HG03432 (cell line): ENCODE measurements at regions not wholly inside any gene's neighbourhood (a gene's known extent, or its start where the extent isn't known, plus 50 kb on each side); places are given as distances from the start of the nearest gene placed in this dataset.

Source experiments
- ATAC-seq: cut with Tn5 transposase; IDR thresholded peaks from one replicate; pipeline ENCODE4 v1.9.1; 2021; ENCODE audit warnings: mild to moderate bottlenecking, moderate library complexity; ENCODE audit not compliant: unreplicated experiment

DNA sequence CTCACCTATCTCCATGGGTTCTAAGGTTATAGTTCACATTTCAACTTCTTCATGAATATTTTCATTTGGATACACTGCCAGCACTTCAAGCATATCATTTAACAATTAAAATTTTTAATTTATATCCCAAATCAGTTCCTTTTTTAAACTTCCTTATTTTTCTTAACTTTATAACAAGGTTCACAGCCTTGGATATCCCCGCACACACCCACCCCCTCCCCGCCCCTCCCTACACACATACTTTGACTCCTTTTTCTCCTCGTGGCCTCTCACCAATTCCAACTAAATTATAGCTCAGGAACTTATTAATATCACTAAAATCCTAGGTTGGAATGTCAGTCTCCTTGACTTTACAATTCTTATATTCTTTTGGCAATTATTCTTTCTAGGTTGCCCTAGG is 163.6 kb upstream of the SETBP1 start:
- no peak for ATAC-seq

DNA sequence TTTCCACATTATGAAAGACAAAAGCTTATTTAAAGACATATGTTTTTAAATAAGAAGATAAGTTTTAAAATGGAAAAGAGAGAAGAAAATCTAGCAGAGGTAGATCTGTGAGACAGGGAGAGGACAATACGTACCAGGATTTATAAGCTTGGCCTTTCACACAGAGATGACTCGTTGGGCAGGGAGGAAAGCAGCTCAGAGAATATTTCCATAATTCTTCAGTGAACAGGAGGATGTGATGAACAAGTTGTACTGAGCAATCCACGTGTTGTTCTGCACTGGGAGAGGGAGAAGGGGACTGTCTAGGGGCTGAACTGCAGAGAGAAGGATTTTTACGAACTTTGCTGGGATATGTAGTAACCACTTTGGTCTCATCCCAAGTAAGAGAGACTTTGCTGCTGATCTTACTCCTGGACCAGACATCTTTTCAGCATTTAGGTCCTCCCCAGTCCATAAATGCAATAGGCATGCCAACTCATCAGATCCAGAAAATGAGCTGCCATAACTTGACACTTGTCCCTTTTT is 162.5 kb upstream of the SETBP1 start:
- no peak for ATAC-seq

GRCh38 chr18:44518666-44519065 is 162.0 kb upstream of the SETBP1 start:
- no peak for ATAC-seq

DNA sequence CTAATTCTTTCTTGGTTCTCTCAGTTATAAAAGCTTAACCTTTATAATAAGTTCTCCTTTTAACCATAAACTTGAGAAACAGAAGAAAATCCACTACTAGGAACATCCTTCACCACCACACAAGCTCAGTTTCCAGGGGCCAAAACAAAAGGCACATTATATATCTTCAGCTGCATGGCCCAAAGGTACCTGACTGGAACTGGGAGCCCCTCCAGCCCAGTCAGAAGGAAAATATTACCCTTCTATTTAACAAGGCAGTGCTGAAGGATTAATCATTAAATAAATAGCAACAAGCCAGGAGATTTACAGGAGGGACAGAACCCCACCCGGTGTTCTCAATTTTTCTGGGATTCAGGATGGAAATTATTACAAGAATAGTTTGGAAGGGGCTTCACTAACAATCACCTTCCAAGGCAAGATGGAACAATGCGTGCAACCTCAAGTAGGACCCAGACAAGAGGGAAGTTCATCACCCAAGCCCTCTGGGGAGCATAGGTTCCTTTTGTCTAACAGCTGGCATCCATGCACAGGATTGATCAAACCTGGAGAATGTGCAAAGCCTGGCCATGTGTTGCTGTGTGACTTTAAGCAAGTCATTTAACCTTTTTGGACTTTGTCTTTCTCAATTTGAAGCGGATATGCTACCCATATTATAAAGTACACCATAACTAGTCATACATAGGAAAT is 159.6 kb upstream of the SETBP1 start:
- ATAC-seq: no peak

GRCh38 chr18:44521668-44522022 is 159.0 kb upstream of the SETBP1 start:
- no peak for ATAC-seq

GRCh38 chr18:44526705-44527415 is 153.8 kb upstream of the SETBP1 start:
- no peak for ATAC-seq

- ATAC-seq: no peak
Measured at GRCh38 chr18:44533071-44533470, 147.6 kb upstream of the SETBP1 start.

DNA sequence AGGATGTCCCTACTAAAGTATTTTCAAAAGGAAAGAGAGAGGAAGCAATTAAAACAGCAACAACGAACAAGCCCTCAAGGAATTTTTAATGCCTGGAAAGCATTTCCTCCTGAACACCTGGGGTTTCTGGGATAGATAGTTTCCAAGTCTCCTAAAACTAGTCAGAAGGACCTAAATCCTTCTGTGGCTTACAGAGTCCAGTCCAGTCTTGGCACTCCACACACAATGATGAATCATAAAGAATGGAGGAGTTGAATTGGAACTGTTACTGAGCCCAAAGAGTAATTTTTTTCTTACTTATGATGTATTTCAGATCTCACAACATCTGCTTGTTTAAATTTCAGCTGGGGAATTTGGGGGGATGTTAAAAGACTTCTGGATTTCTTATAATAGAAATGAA is 144.6 kb upstream of the SETBP1 start:
- ATAC-seq: no peak

GRCh38 chr18:44536619-44537018 is 144.1 kb upstream of the SETBP1 start:
- ATAC-seq: no peak

GRCh38 chr18:44537526-44537925 is 143.2 kb upstream of the SETBP1 start:
- ATAC-seq: no peak

GRCh38 chr18:44539926-44540325 is 140.8 kb upstream of the SETBP1 start:
- no peak for ATAC-seq

DNA sequence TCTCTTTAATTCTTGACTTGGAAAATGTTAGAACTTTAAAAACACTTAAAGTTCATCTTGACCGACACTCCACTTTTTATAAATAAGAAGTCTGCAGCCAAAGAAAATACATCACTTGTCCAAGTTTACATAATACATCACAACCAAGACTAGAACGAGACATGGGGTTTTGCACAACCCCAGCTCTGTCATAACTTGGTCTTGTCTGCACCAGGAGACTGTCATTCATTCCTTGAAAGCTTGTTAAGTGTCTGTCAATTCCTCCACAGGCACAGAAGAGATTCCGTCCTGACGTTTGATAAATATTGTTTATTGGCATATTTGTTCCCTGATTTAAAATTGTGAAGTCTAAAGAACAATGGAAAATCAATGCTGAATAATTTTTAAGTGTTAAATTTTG is 139.5 kb upstream of the SETBP1 start:
- ATAC-seq: no peak

GRCh38 chr18:44541781-44542180 is 138.9 kb upstream of the SETBP1 start:
- ATAC-seq: no peak

- ATAC-seq: no peak
Measured at GRCh38 chr18:44543387-44543786, 137.3 kb upstream of the SETBP1 start.

- ATAC-seq: no peak
Measured at GRCh38 chr18:44545359-44545985, 135.2 kb upstream of the SETBP1 start.

GRCh38 chr18:44546954-44547353 is 133.7 kb upstream of the SETBP1 start:
- no peak for ATAC-seq

DNA sequence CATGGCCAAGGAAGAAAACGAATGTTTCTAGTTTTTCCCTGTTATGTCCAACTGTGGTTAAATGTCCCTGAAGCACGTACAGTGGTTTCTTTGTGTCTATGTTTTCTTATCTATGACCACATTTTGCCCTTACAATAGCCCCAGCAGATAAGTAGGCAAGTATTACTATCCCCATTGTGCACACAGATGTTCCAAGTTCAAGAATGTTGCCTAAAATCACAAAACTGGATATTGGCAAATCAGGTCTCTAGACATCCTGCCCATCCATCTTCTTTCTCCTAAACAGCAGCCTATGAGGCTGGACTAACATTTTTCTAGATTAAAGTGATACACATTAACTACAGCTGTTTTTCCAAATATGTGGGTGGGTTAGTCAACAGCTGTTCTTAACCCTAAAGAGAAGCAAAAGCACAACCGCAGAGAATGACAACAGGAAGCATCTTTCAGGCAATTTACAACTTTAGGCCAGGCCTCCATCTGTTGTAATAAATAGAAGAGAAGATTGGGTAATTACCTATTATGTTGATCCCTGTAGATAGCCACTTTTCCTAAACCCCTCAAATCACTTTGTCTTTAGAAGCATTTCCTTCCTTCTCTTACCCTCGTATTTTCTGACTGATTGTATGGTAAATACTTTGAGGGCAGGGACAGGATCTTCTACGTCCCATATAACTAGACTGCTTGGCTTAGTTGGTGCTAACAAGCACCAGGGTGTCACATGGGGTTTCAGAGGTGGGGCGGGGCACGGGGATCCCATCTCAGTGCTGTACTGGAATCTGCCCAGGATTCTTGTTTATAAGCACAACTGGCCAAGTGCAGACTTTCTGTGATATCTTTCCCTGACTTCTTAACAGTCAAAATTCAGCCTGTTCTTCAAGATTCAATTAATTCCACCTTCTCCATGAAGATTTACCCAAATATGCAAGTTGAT is 132.1 kb upstream of the SETBP1 start:
- ATAC-seq: no peak

DNA sequence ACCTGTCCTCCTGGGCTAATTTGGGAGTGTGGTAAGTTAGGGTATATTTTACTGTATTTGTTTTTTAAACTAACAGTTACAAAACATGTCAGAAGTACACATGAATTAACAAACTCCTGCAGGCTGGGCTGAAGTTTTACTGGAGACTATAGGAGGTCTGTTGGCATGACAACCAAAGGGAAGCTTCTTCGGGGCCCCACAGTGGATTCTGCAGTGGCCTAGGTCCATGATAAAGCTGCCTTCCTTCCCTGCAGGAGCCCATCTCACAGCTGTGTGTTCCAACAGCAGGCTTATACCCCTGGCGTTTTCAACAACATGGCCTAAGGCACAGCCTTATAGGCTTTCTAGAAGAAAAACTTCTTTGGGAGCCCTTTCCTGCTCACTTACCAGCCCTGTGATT is 128.0 kb upstream of the SETBP1 start:
- no peak for ATAC-seq

GRCh38 chr18:44556296-44556695 is 124.4 kb upstream of the SETBP1 start:
- peak; percentile 69 for ATAC-seq

DNA sequence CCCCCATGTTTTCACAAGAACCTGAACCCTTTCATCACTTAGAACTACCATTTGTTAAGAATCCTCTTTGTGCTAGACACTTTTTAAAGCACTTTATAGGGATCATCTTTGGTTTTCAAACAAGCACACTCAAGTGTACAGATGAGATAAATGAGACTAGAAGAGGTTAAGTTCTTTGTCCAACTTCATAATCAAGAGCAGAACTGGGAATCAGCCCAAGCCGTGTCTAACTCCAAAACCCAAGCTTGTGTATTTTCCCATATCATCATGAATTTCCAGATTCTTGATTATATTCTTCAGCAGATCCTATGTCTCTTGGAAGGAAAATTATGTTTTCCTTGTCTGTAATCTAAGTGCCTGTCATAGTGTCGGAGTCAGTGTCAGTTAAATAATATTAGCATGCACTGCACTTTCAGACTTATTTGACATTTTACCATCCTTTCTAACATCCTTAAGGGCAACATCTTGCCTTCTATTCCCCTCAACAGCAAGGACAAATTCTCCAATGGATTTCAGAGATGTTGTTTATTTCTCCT is 123.0 kb upstream of the SETBP1 start:
- ATAC-seq: no peak

GRCh38 chr18:44558767-44559166 is 121.9 kb upstream of the SETBP1 start:
- no peak for ATAC-seq
